GM18499 (cell line): ENCODE measurements at regions not wholly inside any gene's neighbourhood (a gene's known extent, or its start where the extent isn't known, plus 50 kb on each side); places are given as distances from the start of the nearest gene placed in this dataset.

Experiments
- ATAC-seq: cut with Tn5 transposase; IDR thresholded peaks from one replicate; pipeline ENCODE4 v1.9.1; 2021; ENCODE audit warnings: moderate number of reproducible peaks; ENCODE audit not compliant: insufficient read depth, unreplicated experiment

GRCh38 chr7:84582747-84583146, 388.2 kb upstream of the SEMA3A start:
- no peak for ATAC-seq

- no peak for ATAC-seq
Measured at GRCh38 chr7:84578825-84579224, 384.2 kb upstream of the SEMA3A start.

DNA sequence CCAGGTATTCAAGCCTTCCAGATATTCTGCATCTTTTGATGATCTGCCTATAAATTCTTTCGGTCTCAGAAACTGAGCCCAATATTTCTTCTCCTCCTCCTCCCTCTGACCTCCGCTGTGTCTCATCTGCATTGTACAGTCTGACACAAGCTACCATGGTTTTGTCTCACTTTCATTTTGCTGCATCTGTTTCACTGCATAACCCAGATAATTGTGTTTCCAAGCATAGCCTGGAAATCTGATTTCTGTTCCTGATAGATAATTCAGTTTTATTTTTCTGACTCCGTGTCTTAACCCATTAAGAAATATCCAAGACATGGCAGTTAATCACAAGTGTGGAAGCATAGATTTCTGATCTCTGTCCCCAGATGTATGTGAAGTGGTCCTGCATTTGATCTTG, 374.2 kb upstream of the SEMA3A start:
- no peak for ATAC-seq

DNA sequence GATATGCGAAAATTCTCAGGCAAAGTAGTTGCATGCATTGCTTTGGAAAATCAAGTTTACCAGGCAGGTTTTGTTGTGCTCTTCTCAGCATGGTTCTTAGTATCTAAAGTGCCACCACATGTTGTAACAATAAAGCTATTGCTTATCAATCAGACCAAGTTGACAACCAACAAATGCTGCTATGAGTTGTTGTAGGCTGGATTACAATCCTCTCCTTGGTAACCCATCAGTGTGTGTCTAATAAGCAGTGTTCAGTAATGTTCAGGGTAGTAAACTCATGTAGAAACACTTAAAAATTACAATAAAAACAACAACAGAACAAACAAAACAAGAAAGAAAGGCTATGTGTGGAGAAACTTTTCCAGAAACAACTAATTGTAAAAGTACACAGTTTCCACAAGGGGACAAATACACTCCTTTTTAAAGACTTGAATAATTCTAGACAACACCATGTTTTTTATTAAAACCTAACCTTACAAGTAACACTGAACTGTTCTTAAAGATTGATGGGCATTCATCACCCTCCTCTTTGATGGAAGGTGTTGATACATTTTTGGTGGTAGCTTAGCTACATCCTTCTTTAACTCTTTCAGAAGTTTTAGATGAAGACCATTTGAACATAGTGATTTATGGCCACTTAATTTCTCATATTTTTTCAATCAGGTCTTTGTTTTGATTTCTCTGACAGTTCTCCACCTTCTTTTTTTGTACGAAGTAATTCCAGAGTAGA, 370.9 kb upstream of the SEMA3A start:
- ATAC-seq = no peak

DNA sequence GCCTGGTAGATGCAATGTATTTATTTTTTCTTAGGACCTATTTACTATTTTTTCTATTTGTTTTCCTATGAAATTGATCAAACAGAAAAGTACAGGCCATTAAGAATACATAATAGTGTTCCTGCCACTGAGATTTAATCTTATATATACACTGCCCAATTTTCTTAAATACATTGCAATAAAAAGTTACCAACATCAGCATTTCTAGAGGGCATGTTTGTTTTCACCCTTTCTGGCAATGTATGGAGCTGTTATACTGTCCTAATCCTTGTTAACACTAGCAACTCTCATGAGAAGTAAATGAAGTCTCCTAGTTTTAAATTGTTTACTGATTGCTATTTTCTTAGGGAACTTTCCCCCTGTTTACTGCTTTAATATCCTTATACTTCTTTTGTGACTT, 359.1 kb upstream of the SEMA3A start:
- no peak for ATAC-seq

GRCh38 chr7:84549409-84549808, 354.8 kb upstream of the SEMA3A start:
- no peak for ATAC-seq

- ATAC-seq = no peak
Measured at GRCh38 chr7:84548366-84549365, 354.1 kb upstream of the SEMA3A start.

DNA sequence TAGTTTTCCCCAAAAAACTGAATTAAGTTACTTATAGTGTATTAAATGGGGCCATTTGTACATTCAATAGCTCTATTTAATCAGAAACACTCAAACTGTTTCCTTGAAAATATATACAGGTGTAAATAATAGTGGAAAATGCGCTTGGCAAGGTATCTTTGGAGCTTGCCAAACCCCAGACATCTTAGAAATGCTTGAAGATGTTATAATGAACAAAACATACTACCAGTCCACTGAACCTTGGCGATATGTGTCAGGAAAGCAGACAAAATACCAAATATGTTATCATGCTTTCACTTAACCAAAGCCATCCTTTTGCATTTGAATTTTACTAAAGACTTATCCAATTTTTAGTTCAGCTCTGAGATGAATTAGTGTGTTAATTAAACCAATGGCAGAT, 352.7 kb upstream of the SEMA3A start:
- no peak for ATAC-seq

DNA sequence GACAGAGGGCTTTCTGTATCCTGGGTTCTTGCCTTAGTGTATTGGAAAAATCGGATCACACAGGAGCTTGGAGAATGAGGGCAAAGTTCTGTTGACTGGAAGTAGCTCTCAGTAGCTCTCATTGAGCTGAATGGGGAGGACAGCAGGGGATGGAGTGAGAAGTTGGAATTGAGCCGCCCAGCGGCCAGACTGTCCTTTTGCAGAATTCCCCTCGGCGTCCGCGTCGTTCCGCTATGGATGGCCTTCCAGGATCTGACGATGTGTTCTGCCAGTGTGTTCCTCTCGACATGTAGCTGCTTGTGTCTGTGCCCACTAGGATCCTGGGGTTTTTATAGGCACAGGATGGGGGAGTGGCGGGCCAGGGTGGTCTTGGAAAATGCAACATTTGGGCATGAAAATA, 351.8 kb upstream of the SEMA3A start:
- ATAC-seq = no peak

GRCh38 chr7:84538268-84538667, 343.7 kb upstream of the SEMA3A start:
- no peak for ATAC-seq

DNA sequence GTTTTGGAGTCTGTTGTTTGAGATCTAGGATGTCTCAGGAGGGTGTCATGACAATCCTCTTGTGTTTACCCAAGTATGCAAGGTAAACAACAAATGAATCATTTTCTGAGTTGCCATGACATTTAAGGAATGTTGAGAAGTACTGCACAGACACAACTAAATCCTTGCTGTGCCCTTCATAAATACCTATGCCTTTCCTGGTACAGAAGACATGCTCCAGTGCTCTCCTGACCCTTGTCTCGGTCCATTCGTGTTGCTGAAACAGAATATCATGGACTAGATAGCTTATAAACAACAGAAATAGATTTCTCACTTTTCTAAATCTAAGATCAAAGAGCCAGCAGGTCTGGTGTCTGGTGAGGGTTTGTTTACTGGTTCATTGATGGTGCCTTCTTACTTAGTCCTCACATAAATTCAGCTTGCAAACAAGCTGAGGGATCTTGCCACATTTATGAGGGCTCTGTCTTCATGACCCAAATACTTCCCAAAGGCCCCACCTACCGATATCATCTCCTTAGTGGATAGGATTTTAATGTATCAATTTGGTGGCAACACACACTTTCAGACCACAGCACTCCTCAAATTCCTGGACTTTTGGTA, 341.8 kb upstream of the SEMA3A start:
- ATAC-seq = no peak

GRCh38 chr7:84535580-84536270, 341.1 kb upstream of the SEMA3A start:
- ATAC-seq = no peak

DNA sequence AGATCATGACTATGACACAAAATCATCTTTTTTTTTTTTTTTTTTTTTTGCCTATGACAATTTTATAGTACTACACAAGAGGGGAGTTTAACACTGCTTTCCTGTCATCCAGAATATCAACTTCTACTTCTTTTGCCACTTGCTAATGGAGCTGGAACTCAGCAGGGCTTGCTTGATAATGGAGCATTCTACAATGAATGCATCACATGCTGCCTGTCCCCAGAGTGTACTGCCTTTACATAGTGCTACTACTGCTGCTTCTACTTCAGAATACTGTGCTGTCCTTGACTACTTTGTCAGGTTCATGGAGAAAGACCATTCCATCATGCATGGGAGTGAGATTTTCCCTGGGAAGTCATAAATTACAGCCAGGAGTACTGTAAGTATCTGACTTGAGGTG, 338.6 kb upstream of the SEMA3A start:
- ATAC-seq = no peak

DNA sequence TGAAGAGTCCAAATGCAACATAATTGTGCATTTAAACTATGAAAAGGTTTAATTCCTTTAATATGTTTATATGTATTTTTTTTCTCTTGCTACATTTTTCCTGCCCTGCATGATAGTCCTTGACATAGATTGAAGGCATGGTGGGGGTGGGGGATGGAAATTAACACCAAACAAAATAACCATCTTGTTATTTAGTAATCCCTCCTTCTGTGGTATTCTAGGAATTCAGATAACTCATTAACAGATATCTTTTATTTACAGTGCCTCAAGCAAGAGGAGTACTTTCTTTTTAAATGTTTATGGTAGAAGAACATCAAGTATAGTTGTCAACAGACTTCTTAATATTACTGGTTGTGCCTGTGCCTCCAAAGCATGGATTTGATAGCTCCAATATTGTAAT, 337.6 kb upstream of the SEMA3A start:
- no peak for ATAC-seq

DNA sequence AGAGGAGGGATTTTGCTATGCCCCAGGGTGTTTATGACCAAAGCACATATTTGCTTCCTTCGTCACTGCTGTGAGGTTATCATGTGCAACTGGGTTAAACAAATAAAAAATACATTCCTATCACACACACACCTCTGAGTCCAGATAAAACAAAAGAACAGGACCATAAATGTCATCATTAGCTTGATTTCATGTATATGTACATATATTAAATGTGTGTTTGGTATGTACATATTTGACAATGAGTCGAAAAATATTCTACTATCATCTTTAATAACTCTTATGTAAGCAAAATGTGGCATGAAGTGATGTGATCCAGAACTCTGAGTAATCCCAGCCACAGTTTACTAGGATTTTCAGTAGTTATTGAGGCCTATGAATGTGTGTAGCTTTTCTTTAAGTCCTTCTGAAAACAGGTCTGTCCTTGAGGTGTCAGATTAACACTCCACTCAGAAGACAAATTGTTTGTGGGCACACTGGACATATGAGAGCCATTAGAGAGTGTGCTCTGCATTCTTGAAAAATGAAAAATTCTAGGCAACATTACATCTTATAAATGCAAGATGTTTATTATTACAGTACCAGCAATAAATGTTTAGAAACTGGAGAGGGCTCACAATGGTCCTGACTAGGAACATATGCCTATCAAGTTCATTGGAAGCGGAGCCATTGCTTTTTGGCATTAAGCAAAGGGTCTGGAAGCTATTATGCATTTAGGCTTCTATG, 335.1 kb upstream of the SEMA3A start:
- no peak for ATAC-seq

DNA sequence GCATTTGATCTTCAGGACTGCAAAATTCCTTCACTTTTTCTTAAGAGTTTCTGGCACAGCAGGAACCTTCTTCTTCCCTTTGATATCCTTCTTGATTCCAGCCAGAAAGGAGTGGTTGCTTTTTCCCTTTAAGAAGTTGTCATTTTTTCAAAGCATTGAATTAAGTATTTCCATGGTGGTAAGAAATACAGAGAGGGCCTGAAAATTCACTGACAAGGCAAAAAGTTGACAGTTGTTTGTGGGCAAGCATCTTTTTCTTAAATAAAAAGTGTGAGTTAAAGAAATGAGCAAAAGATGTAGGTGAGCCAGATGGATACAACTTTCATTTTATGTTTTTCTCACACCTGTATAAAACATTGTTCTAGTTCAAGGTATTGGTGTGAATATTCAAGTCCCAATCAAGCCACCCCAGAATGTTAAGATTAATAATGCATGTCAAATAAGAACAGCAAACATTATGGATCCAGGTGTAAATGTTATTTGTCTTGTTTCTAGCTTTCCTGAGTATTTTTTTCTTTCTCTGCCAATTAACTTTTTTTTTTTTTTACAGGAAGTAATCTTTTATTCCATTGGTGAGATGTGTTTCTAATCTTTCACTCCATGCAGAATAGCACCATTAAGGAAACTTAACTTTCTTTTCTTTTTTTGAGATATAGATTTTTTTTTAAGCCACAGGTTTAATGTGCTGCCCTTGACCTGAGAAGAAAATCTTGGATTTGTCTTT, 334.3 kb upstream of the SEMA3A start:
- ATAC-seq = no peak

DNA sequence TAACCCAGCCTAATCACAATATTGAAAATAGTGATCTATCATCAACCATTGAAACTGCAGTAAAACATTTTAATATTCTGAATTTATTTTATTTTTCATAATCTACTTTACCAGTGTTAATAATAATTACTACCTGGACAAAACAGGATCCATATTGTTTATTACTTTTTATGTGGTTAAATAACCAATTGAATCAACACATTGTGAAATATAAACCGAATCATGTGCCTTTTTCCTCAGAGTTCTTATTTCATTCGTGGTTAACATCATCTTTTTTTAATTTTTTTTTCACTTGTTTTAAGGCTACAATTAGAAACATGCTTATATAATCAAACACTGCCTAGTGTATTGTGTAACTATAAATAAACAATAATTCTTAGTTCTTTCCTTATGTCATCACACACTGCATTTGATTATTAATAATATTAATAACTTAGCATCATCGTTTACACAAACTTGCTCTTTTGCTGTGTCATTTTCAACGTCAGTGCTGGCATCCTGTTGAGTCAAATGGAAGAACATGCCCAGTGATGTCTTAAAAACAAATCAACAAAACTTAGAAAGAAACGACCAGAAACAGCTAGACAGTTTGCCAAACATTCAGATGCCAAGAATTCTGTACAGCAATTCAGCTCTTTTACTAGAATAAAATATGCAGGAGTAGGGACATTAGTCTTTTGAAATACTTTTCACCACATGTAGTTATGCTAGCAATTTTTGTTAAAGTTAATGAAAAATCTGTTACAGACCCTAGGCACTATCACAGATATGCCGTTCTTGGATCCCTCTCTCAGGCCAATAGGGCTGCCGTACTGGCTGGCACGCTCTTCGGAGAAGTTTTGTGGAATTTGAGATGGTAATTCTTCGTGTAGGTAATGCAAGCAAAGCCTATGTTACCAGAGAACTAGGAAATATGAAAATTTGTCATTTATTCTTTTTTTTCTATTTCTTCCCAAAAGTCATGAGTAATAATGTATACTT, 330.4 kb upstream of the SEMA3A start:
- no peak for ATAC-seq

DNA sequence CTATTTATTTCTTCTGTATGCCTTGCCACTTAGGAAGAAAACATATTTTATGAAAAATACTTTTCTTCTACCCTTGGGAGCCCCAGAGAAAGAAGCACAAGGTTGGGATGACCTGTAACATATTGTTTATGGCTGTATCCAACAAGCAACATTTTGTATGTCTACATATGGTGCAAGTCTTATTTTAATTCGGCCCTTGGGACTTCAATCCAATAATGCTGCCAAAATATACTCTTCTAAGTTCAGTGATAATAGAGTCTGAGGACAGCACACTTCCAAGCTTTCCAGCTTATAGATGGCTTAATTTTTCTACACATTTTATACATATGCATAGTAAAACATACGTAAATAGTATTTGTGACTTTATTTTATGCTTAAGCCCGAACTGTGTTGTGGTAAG, 318.5 kb upstream of the SEMA3A start:
- ATAC-seq = no peak
